ENCODE measurements at regions not wholly inside any gene's neighbourhood (a gene's known extent, or its start where the extent isn't known, plus 50 kb on each side); places are given as distances from the start of the nearest gene placed in this dataset.

- DNase-seq (no peak), ATAC-seq (no peak)
- intact Hi-C loops (cut with DNase I, micrococcal nuclease), result no loop called here
Observed at GRCh38 chr3:148082506-148083280, 615.0 kb upstream of the AGTR1 start.

DNA sequence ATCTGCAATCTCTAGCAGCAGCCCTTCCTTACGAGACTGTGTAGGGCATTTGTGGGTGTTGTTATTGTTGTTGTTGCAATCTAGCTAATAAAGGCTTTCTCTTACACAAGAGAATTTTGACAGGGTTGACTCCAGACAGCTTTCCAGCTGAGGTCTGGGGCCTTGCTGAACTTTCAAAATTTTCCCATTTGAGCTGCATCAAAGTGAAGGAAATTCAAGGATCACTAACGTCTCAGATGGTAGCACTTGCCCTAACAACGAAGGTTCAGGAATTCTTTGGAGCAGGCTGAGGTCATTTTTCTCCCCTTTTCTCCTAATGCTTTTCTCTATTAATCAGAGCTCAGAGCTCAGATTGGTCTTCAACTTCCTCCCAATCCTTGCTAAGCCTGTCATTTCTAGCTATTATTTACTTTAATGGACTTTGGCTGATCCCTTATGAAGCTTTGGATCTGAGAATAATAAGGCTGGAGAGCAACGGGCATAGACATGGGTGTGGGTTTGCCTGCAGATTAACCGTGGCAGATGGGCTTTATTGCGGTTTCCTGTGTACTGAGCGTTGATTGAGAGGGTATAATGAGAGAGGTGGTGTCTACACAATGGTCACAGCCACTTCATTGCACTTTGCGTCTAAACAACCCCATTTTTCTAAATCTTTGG lies 614.0 kb upstream of the AGTR1 start:
- ATAC-seq, result no peak
- no peak for DNase-seq
- intact Hi-C loops (cut with DNase I, micrococcal nuclease), result no loop called here

DNA sequence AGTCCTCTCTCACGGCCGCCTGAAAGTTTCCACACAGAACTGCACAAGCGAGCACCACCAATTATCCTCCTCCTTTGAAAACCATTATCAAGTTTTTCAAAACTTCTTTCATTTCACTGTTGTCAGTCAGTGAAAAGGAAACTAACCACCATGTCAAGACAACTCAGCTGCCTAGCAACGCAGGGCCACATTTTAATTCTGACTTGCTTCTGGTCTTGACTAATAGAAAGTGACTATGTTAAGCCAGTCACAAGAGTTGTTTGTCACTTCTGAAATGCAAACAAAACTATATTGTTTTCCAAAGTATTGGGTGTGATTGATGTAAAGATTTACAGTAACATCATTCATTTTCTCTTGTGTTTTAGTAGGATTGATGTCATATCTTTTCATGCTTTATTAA lies 612.8 kb upstream of the AGTR1 start:
- no peak for ATAC-seq
- intact Hi-C loops (cut with DNase I, micrococcal nuclease), result no loop called here
- DNase-seq, result no peak

- ATAC-seq (no peak), DNase-seq (no peak)
- intact Hi-C loops (cut with DNase I, micrococcal nuclease), result no loop called here
Observed at GRCh38 chr3:148087601-148088371, 609.9 kb upstream of the AGTR1 start.

GRCh38 chr3:148089171-148089570 lies 608.5 kb upstream of the AGTR1 start:
- intact Hi-C loops (cut with DNase I, micrococcal nuclease), result no loop called here
- DNase-seq (no peak), ATAC-seq (no peak)

GRCh38 chr3:148090156-148090555 lies 607.5 kb upstream of the AGTR1 start:
- DNase-seq (no peak), ATAC-seq (no peak)
- intact Hi-C loops (cut with DNase I, micrococcal nuclease), result no loop called here

DNA sequence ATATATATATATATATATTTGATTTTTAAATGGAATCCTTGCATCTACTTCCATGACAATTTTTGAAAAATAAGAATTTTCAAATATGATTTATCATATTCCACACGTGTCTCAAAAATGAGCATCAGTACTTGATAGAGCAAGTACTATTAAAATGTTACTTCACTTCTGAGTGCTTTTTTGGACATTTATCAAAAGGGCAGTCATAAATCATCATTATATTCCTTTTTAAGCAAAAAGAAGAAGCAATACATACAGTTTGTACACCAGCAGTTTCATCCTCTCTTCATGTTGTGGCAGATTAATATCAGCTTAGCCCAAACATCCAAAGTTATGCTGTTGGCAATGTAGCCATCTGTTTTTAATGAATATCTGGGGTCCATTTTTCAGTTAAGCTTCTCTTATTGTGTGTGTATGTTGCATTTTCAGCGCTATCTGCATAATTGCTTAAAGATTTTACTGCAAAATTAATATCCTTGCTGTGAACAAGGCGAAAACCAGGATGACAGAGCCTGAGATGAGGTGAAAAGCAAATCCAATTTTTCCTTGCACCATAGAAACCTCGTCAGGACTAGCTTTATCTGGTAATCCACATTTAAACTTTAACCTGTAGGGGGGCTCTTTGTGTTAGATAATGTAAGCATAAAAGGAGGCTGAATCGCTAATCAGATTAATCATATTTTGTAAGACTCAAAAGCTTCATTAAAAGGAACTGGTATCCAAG lies 604.9 kb upstream of the AGTR1 start:
- no peak for DNase-seq
- no peak for ATAC-seq
- intact Hi-C loops (cut with DNase I, micrococcal nuclease), result no loop called here

DNA sequence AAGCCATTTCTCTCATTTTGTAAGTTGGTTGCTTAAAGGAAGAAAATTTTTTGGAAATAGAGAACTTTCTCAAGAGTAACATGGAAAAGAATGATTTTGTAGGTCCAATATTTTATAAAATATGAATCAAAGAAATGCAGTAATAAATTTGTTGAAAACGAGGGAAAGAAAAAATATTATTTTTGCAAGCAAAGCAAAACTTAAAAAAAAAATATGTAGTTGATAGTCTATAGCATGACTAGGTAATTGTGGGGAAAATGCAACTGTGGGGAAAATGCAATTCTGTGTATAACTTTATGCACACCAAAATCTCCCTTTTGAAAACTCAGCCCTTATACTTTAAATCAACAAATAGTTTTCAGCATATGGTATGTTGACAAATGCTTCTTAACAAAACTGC lies 604.0 kb upstream of the AGTR1 start:
- intact Hi-C loops (cut with DNase I, micrococcal nuclease), result no loop called here
- ATAC-seq, result no peak
- no peak for DNase-seq

DNA sequence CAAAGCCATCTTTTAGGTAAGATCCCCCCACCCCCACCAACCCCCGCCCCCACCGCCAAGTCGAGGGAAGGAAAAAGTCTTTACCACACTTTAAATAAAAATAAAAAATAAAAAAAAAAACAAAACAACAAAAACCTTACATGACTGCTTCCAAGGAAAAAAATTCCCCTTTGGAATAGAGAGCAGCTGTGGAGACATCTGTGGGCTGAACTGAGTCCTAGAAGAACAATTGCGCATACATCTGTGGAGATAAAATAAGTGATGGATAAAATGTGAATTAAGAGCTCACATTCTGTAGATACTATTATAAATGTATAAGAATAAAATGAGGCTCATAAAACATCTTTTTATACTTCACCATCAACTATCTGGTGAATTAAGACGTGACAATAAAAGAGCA lies 601.7 kb upstream of the AGTR1 start:
- intact Hi-C loops (cut with DNase I, micrococcal nuclease), result no loop called here
- no peak for ATAC-seq
- no peak for DNase-seq

GRCh38 chr3:148100476-148100875 lies 597.2 kb upstream of the AGTR1 start:
- no peak for ATAC-seq
- intact Hi-C loops (cut with DNase I, micrococcal nuclease), result no loop called here
- DNase-seq, result no peak

GRCh38 chr3:148101061-148101460 lies 596.6 kb upstream of the AGTR1 start:
- DNase-seq (no peak), ATAC-seq (no peak)
- intact Hi-C loops (cut with DNase I, micrococcal nuclease), result no loop called here

- no peak for DNase-seq
- intact Hi-C loops (cut with DNase I, micrococcal nuclease), result no loop called here
- no peak for ATAC-seq
Observed at GRCh38 chr3:148102156-148102555, 595.5 kb upstream of the AGTR1 start.

GRCh38 chr3:148106062-148106461 lies 591.6 kb upstream of the AGTR1 start:
- intact Hi-C loops (cut with DNase I, micrococcal nuclease), result no loop called here
- ATAC-seq (no peak), DNase-seq (no peak)

DNA sequence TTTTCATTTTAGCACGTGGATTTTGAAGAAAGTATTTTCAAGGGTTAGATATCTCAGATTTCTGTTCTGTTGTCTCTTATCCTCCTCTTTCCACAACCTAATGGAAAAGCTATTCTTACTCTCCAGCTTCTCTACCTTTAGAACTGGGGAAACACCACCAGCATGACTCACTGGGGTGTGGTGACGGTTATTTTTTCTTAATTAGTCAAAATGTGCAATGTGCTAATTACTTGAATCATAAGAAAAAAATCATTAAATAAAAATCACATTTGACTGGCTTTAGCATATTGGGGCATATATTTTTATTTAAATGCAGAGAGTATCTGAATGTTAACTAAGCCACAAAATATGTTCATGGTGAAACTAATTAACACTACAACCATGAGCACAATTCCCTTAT lies 570.7 kb upstream of the AGTR1 start:
- no peak for DNase-seq
- ATAC-seq, result no peak
- intact Hi-C loops (cut with DNase I, micrococcal nuclease), result no loop called here

- no peak for ATAC-seq
- intact Hi-C loops (cut with DNase I, micrococcal nuclease), result no loop called here
- DNase-seq, result no peak
Observed at GRCh38 chr3:148128136-148128535, 569.6 kb upstream of the AGTR1 start.

DNA sequence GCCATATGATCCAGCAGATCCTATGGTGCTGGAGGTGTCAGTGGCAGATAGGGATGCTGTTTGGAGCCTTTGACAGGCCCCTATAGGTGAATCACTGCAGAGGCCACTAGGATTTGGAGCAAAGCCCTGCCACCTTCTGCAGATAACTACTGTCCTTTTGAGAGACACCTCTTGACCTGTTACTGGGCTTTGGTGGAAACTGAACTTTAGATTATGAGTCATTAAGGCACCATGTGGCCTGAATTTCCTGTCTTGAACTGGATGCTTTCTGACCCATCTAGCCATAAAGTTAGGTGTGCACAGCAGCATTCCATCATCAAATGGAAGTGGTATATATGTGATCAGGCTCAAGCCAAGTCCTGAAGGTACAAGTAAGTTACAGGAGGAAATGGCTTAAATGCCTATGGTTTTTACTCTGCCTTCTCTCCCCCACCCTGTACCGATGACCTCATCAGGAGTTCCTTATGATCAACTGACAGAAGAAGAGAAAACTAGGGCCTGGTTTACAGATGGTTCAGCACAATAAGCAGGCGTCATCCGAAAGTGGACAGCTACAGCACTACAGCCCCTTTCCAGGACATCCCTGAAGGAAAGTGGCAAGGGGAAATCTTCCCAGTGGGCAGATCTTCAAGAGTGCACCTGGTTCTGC lies 565.6 kb upstream of the AGTR1 start:
- intact Hi-C loops (cut with DNase I, micrococcal nuclease), result no loop called here
- no peak for DNase-seq
- ATAC-seq, result no peak

GRCh38 chr3:148136816-148137215 lies 560.9 kb upstream of the AGTR1 start:
- intact Hi-C loops (cut with DNase I, micrococcal nuclease), result no loop called here
- DNase-seq (no peak), ATAC-seq (no peak)

DNA sequence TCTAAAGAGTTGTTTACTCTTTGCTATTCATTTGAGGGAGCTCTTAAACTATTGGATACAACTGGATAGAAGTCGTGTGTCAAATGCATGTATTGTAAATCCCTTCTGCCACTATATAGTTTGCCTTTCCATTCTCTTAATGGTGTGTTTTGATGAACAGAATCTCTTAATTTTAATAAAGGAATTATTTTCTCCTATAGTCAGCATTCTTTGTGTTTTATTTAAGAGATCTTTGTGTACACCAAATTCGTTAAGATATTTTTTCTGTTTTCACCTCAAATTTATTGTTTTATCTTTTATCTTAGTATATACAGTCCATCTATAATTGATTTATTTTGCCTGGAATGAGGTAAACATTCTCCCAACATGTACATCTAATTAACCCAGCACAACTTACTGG lies 551.5 kb upstream of the AGTR1 start:
- ATAC-seq (no peak), DNase-seq (no peak)
- intact Hi-C loops (cut with DNase I, micrococcal nuclease), result no loop called here

Measured in left colon (tissue), 2 donors.